ENCODE measurements at regions not wholly inside any gene's neighbourhood (a gene's known extent, or its start where the extent isn't known, plus 50 kb on each side); places are given as distances from the start of the nearest gene placed in this dataset.
"Not testable (repeated sequence)": the region's sequence is repeated elsewhere in the genome, so short reads cannot be mapped to it uniquely, and the experiment has no call there.

DNA sequence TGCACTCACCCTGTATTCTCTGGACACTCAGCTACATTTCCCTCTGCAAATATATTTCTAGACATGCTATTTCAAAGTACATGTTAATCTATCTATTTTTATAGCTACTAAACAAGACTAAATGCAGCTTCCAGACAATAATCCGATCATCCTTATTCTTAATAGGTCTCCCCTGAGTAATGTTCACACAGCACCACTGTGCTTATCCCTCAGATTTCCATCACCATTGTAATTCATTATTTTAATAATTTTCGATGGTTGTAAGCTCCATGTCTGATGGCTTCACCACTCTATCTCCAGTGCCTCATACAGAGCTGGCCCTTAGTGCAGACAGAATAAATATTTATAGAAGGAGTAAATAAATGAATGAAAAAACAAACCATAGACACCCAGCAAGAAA is 117.5 kb downstream of the ANXA2 start:
- no peaks in the 10 kb centered on the region for H3K36me3 ChIP-seq
- TF ChIP-seq, protein P1, sequence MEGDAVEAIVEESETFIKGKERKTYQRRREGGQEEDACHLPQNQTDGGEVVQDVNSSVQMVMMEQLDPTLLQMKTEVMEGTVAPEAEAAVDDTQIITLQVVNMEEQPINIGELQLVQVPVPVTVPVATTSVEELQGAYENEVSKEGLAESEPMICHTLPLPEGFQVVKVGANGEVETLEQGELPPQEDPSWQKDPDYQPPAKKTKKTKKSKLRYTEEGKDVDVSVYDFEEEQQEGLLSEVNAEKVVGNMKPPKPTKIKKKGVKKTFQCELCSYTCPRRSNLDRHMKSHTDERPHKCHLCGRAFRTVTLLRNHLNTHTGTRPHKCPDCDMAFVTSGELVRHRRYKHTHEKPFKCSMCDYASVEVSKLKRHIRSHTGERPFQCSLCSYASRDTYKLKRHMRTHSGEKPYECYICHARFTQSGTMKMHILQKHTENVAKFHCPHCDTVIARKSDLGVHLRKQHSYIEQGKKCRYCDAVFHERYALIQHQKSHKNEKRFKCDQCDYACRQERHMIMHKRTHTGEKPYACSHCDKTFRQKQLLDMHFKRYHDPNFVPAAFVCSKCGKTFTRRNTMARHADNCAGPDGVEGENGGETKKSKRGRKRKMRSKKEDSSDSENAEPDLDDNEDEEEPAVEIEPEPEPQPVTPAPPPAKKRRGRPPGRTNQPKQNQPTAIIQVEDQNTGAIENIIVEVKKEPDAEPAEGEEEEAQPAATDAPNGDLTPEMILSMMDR (IDR thresholded peaks at IDR 0.05), result no peak
- H3K4me3 ChIP-seq (ENCODE audit: low read depth in 1 of 2, low read length in 1 of 2), result no peak overlapping the region
- no peaks in the 10 kb centered on the region for H3K4me1 ChIP-seq (ENCODE audit: control insufficient read depth in 1 of 2, insufficient read depth in 1 of 2, low read depth in 1 of 2, low read length in 1 of 2)
- no peaks in the 10 kb centered on the region for H3K9me3 ChIP-seq
- H3K27ac ChIP-seq, result no peak overlapping the region
- peaks cover 4% of the 10 kb centered on the region for H3K27me3 ChIP-seq

DNA sequence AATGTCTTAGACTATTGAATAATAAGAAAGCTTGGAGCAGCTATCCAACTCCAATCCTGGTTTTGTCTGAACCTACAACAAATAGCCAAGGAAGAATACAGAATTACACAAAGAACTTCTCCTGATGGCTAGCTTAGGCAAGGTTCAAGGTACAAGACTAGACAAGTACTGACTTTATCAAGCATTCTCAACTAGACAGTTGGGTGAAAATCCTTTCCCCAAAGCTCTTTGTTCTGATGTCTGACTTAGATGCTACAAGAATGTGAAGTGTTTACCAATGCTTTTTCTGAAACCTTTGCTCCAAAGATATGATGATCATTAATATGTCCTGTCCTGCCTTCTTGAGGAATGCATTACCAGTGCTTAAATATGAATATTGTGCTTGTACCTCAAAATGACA is 113.8 kb downstream of the ANXA2 start:
- no peaks in the 10 kb centered on the region for H3K9me3 ChIP-seq
- no peaks in the 10 kb centered on the region for H3K36me3 ChIP-seq
- H3K27me3 ChIP-seq, result peaks cover 4% of the 10 kb centered on the region
- no peak overlapping the region for H3K4me3 ChIP-seq (ENCODE audit: low read depth in 1 of 2, low read length in 1 of 2)
- TF ChIP-seq, protein P1 (IDR thresholded peaks at IDR 0.05), result no peak
- no peaks in the 10 kb centered on the region for H3K4me1 ChIP-seq (ENCODE audit: control insufficient read depth in 1 of 2, insufficient read depth in 1 of 2, low read depth in 1 of 2, low read length in 1 of 2)
- H3K27ac ChIP-seq, result no peak overlapping the region

DNA sequence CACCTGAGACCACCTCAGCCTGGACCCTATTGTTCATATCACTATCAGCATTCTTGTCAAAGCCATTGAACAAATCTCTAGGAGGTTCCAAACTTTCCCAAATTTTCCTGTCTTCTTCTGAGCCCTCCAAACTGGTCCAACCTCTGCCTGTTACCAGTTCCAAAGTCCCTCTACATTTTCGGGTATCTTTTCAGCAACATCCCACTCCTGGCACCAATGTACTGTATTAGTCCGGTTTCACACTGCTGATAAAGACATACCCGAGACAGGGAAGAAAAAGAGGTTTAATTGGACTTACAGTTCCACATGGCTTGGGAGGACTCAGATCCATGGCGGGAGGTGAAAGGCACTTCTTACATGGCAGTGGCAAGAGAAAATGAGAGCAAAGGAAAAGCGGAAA is 101.9 kb downstream of the ANXA2 start:
- H3K27ac ChIP-seq; H3K4me1 ChIP-seq (ENCODE audit: control insufficient read depth in 1 of 2, insufficient read depth in 1 of 2, low read depth in 1 of 2, low read length in 1 of 2); H3K36me3 ChIP-seq; H3K4me3 ChIP-seq (ENCODE audit: low read depth in 1 of 2, low read length in 1 of 2); H3K27me3 ChIP-seq; H3K9me3 ChIP-seq: not testable (repeated sequence)

DNA sequence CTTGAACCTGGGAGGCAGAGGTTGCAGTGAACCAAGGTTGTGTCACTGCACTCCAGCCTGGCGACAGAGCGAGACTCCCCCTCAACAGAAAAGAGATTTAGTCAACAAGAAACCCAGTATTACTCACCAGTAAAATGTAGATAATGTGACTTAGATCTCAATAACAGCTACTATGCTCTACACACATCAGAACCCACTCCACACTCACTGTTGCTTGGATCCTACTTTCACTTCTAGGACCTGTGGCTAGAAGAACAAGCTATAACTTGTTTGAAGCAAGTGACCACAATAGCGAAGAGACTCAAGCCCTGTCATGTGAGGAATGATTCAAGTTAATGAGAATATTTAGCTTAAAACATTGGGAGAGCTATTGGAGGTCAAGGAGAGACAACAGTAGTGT is 100.7 kb downstream of the ANXA2 start:
- TF ChIP-seq, protein P1 (IDR thresholded peaks at IDR 0.05), result no peak
- Histone ChIP-seq H3K4me3 (ENCODE audit: low read depth in 1 of 2, low read length in 1 of 2) (no peak overlapping the region), H3K9me3 (no peaks in the 10 kb centered on the region), H3K4me1 (ENCODE audit: control insufficient read depth in 1 of 2, insufficient read depth in 1 of 2, low read depth in 1 of 2, low read length in 1 of 2) (no peaks in the 10 kb centered on the region), H3K27ac (no peak overlapping the region), H3K27me3 (no peaks in the 10 kb centered on the region), H3K36me3 (no peaks in the 10 kb centered on the region)
